SK-N-SH (cell line): ENCODE measurements at regions not wholly inside any gene's neighbourhood (a gene's known extent, or its start where the extent isn't known, plus 50 kb on each side); places are given as distances from the start of the nearest gene placed in this dataset.

Experiments
- EP300 ChIP-seq, 2 experiments: IDR thresholded peaks; 2 replicates each; pipeline versions ENCODE4 v1.4.0 to v1.6.1; 2012; ENCODE audit warnings: borderline replicate concordance in 1 of 2, low read depth in 1 of 2, low read length in 1 of 2
- FOXM1 ChIP-seq: IDR thresholded peaks from 2 replicates; pipeline ENCODE4 v1.4.0; 2012; ENCODE audit warnings: low read depth, mild to moderate bottlenecking
- RXRA ChIP-seq: IDR thresholded peaks from 2 replicates; pipeline ENCODE4 v1.4.0; 2012; ENCODE audit warnings: low read depth, mild to moderate bottlenecking, borderline replicate concordance

GRCh38 chr4:151581570-151581969 is 172.6 kb downstream of the FHIP1A start:
- TF ChIP-seq FOXM1 (no peak), RXRA (no peak), EP300 (IDR thresholded peaks at IDR 0.05; ENCODE audit: borderline replicate concordance in 1 of 2, low read depth in 1 of 2, low read length in 1 of 2) (peak in 1 of 2 experiments; percentile 48; a peak in 2 of 4 replicates)
